GM23338 (cell line): ENCODE measurements at regions not wholly inside any gene's neighbourhood (a gene's known extent, or its start where the extent isn't known, plus 50 kb on each side); places are given as distances from the start of the nearest gene placed in this dataset.

Experiments used
- ATAC-seq: fragments of 200-7000 bp; cut with Tn5 transposase; 3 replicates; pipeline ENCODE4 v1.9.1; 2020
- DNase-seq: peaks from one replicate; pipeline ENCODE4 v3.0.0-alpha.2; 2015; ENCODE audit warnings: low spot score
- H2AFZ ChIP-seq: fragments of 200-600 bp; sonication (generic); 2 replicates; pipeline ENCODE4 v1.8.0; 2016; ENCODE audit warnings: antibody characterized with exemption, mild to moderate bottlenecking, moderate library complexity
- H3F3A ChIP-seq: fragments of 200-600 bp; sonication (generic); replicated peaks from 2 replicates; pipeline ENCODE4 v1.8.0; 2017; ENCODE audit warnings: antibody characterized with exemption, mixed run types, low read depth
- H3K27ac ChIP-seq: fragments of 200-600 bp; sonication (generic); 2 replicates; pipeline ENCODE4 v1.6.1; 2016; ENCODE audit warnings: low read depth
- H3K27me3 ChIP-seq: fragments of 200-600 bp; sonication (generic); 2 replicates; pipeline ENCODE4 v1.8.0; 2016; ENCODE audit warnings: mild to moderate bottlenecking, mixed run types, moderate library complexity; ENCODE audit not compliant: insufficient read depth
- H3K36me3 ChIP-seq: fragments of 200-600 bp; sonication (generic); 2 replicates; pipeline ENCODE4 v1.8.0; 2016; ENCODE audit warnings: mild to moderate bottlenecking; ENCODE audit not compliant: insufficient read depth
- H3K4me1 ChIP-seq: fragments of 200-600 bp; sonication (generic); 2 replicates; pipeline ENCODE4 v1.8.0; 2016; ENCODE audit warnings: mild to moderate bottlenecking, moderate library complexity; ENCODE audit not compliant: insufficient read depth
- H3K4me2 ChIP-seq: fragments of 200-600 bp; sonication (generic); 2 replicates; pipeline ENCODE4 v1.7.1; 2017; ENCODE audit warnings: mixed run types
- H3K4me3 ChIP-seq: fragments of 200-600 bp; sonication (generic); 2 replicates; pipeline ENCODE4 v1.6.1; 2016; ENCODE audit warnings: mixed run types
- H3K79me2 ChIP-seq: fragments of 200-600 bp; sonication (generic); replicated peaks from 2 replicates; pipeline ENCODE4 v1.8.0; 2017; ENCODE audit warnings: mild to moderate bottlenecking; ENCODE audit not compliant: insufficient read depth
- H3K9me2 ChIP-seq: fragments of 200-600 bp; sonication (generic); 2 replicates; pipeline ENCODE4 v1.8.0; 2017; ENCODE audit not compliant: insufficient read depth
- H4K20me1 ChIP-seq: fragments of 200-600 bp; sonication (generic); replicated peaks from 2 replicates; pipeline ENCODE4 v1.8.0; 2017; ENCODE audit warnings: mild to moderate bottlenecking; ENCODE audit not compliant: insufficient read depth
- H3K27ac Mint-ChIP-seq: 2 replicates; pipeline ENCODE4 v1.8.0; 2020; ENCODE audit warnings: inconsistent platforms, mild to moderate bottlenecking, moderate library complexity, mixed read lengths
- H3K27me3 Mint-ChIP-seq: 3 replicates; pipeline ENCODE4 v1.8.0; 2022; ENCODE audit warnings: low read depth, mild to moderate bottlenecking, moderate library complexity, mixed read lengths, inconsistent platforms; ENCODE audit not compliant: insufficient read depth, poor library complexity
- H3K36me3 Mint-ChIP-seq: 3 replicates; pipeline ENCODE4 v1.8.0; 2021; ENCODE audit warnings: low read depth, mild to moderate bottlenecking, inconsistent platforms, moderate library complexity, mixed read lengths
- H3K4me1 Mint-ChIP-seq: 3 replicates; pipeline ENCODE4 v1.8.0; 2020; ENCODE audit warnings: mild to moderate bottlenecking, inconsistent platforms, mixed read lengths
- H3K4me3 Mint-ChIP-seq: 3 replicates; pipeline ENCODE4 v1.8.0; 2021; ENCODE audit warnings: moderate library complexity, mild to moderate bottlenecking, inconsistent platforms, mixed read lengths
- H3K9me3 Mint-ChIP-seq: 3 replicates; pipeline ENCODE4 v1.8.0; 2020; ENCODE audit warnings: moderate library complexity, mild to moderate bottlenecking, inconsistent platforms, mixed read lengths
- CREB1 ChIP-seq: fragments of 250-450 bp; sonication (Bioruptor Pico); IDR thresholded peaks from 2 replicates; pipeline ENCODE4 v1.5.0; 2020; ENCODE audit warnings: low read depth, mild to moderate bottlenecking, moderate library complexity
- CTCF ChIP-seq, 2 experiments: fragments of 200-600 bp in 1 of 2; sonication (generic) in 1 of 2; conservative IDR thresholded peaks; 2 replicates each; pipeline versions ENCODE4 v1.5.1 to v1.6.1; 2016 to 2017; ENCODE audit warnings: antibody characterized with exemption in 2 of 2, low read depth in 2 of 2, mild to moderate bottlenecking in 2 of 2, moderate library complexity in 1 of 2
- ETS1 ChIP-seq: IDR thresholded peaks from 2 replicates; pipeline ENCODE4 v1.6.1; 2016; ENCODE audit warnings: antibody characterized with exemption
- EZH2 ChIP-seq: fragments of 200-600 bp; sonication (generic); IDR thresholded peaks from one replicate; pipeline ENCODE4 v1.8.0; 2017; ENCODE audit warnings: antibody characterized with exemption, mild to moderate bottlenecking, low read depth; ENCODE audit not compliant: unreplicated experiment
- EZH2phosphoT487 ChIP-seq: fragments of 200-600 bp; sonication (generic); IDR thresholded peaks from one replicate; pipeline ENCODE4 v1.8.1; 2018; ENCODE audit warnings: antibody characterized with exemption; ENCODE audit not compliant: unreplicated experiment
- JUNB ChIP-seq: IDR thresholded peaks from one replicate; pipeline ENCODE4 v1.6.1; 2016; ENCODE audit warnings: antibody characterized with exemption; ENCODE audit not compliant: unreplicated experiment
- NANOG ChIP-seq: IDR thresholded peaks from 2 replicates; pipeline ENCODE4 v1.6.1; 2016; ENCODE audit warnings: antibody characterized with exemption, borderline replicate concordance
- STAT1 ChIP-seq: IDR thresholded peaks from one replicate; pipeline ENCODE4 v1.6.1; 2016; ENCODE audit warnings: antibody characterized with exemption; ENCODE audit not compliant: unreplicated experiment
- ZNF114 ChIP-seq: fragments of 250-450 bp; sonication (Bioruptor Pico); IDR thresholded peaks from 2 replicates; pipeline ENCODE4 v1.5.0; 2020; ENCODE audit warnings: mild to moderate bottlenecking, moderate library complexity
- ZNF462 ChIP-seq: fragments of 250-450 bp; sonication (Bioruptor Pico); IDR thresholded peaks from 2 replicates; pipeline ENCODE4 v1.5.0; 2020; ENCODE audit warnings: mild to moderate bottlenecking, moderate library complexity

GRCh38 chr5:8184455-8185063 is 315.6 kb downstream of the MTRR start:
- peaks cover 6% of the 10 kb centered on the region; the same call in 1 of the 2 replicates for H3K4me1 ChIP-seq
- H3K4me3 ChIP-seq, result no peak overlapping the region
- Mint-ChIP-seq H3K4me1 (peaks cover 12% of the 10 kb centered on the region), H3K27ac (no peak overlapping the region), H3K9me3 (no peaks in the 10 kb centered on the region; the same call in 2 of the 3 replicates), H3K4me3 (no peak overlapping the region), H3K36me3 (no peaks in the 10 kb centered on the region), H3K27me3 (no peaks in the 10 kb centered on the region)
- no peaks in the 10 kb centered on the region for H3K79me2 ChIP-seq
- H2AFZ ChIP-seq, result no peak overlapping the region
- no peaks in the 10 kb centered on the region for H4K20me1 ChIP-seq
- DNase-seq (peak; percentile 80), ATAC-seq (peak; percentile 98)
- no peaks in the 10 kb centered on the region for H3F3A ChIP-seq
- H3K36me3 ChIP-seq, result no peaks in the 10 kb centered on the region
- H3K27me3 ChIP-seq, result no peaks in the 10 kb centered on the region
- no peak for TF ChIP-seq STAT1
- TF ChIP-seq CTCF (conservative IDR thresholded peaks at IDR 0.05; ENCODE audit: low read depth in 2 of 2), result peak; percentile 87 to 92
- H3K27ac ChIP-seq, result no peak overlapping the region
- no peak overlapping the region for H3K4me2 ChIP-seq
- H3K9me2 ChIP-seq, result no peaks in the 10 kb centered on the region

GRCh38 chr5:8185852-8186251 is 316.9 kb downstream of the MTRR start:
- H3F3A ChIP-seq, result no peaks in the 10 kb centered on the region
- H3K4me3 ChIP-seq, result no peak overlapping the region
- H2AFZ ChIP-seq, result no peak overlapping the region
- ATAC-seq (no peak), DNase-seq (no peak)
- no peaks in the 10 kb centered on the region for H3K36me3 Mint-ChIP-seq
- no peaks in the 10 kb centered on the region for H3K27me3 ChIP-seq
- no peaks in the 10 kb centered on the region for H3K36me3 ChIP-seq
- H3K4me2 ChIP-seq, result no peak overlapping the region
- no peak overlapping the region for H3K4me3 Mint-ChIP-seq
- no peaks in the 10 kb centered on the region for H3K9me2 ChIP-seq
- peaks cover 6% of the 10 kb centered on the region for H3K4me1 Mint-ChIP-seq
- no peaks in the 10 kb centered on the region for H3K79me2 ChIP-seq
- H4K20me1 ChIP-seq, result no peaks in the 10 kb centered on the region
- H3K4me1 ChIP-seq, result peaks cover 3% of the 10 kb centered on the region; the same call in 1 of the 2 replicates
- H3K9me3 Mint-ChIP-seq, result no peaks in the 10 kb centered on the region; the same call in 2 of the 3 replicates
- H3K27ac ChIP-seq, result no peak overlapping the region
- no peaks in the 10 kb centered on the region for H3K27me3 Mint-ChIP-seq
- no peak overlapping the region for H3K27ac Mint-ChIP-seq
- TF ChIP-seq EZH2, result no peak
- TF ChIP-seq NANOG, result no peak
- no peak for TF ChIP-seq ETS1
- no peak for TF ChIP-seq ZNF462
- TF ChIP-seq CREB1 (CRISPR knock-in tag), result no peak
- TF ChIP-seq JUNB, result no peak
- no peak for TF ChIP-seq ZNF114
- TF ChIP-seq CTCF (conservative IDR thresholded peaks at IDR 0.05; ENCODE audit: low read depth in 2 of 2), result no peak
- no peak for TF ChIP-seq EZH2phosphoT487
